Heart left ventricle (tissue), 13 donors: ENCODE measurements at regions not wholly inside any gene's neighbourhood (a gene's known extent, or its start where the extent isn't known, plus 50 kb on each side); places are given as distances from the start of the nearest gene placed in this dataset.

Experiments used
- CTCF ChIP-seq, 12 donors: fragments of 200-600 bp; sonication (generic) in 4 of 12; IDR thresholded peaks; one replicate each; pipeline versions ENCODE4 v1.5.0 to v1.8.0; 2018 to 2022; ENCODE audit warnings: antibody characterized with exemption in 12 of 12, mild to moderate bottlenecking in 5 of 12
- POLR2A ChIP-seq, 2 donors: fragments of 450-650 bp; IDR thresholded peaks; one replicate each; pipeline ENCODE4 v1.6.1; 2017; ENCODE audit warnings: antibody characterized with exemption in 2 of 2, mild to moderate bottlenecking in 2 of 2, moderate library complexity in 2 of 2
- donor health status: ischemic (EF 13 %, LVEDD 7.1; RV severe dilation, severe dysfunction).
- donor health status: DM: no; HTN: yes; CAD: no.
- donor health status: DM: no; HTN: no; CAD: no.
- donor health status: ischemic (EF 25% LVEDD 6.9; RV normal size, moderate dysfunction).
- donor health status: ischemic (EF 25% LVEDD 5.7; RV mildly dilated, moderate dysfunction).
- donor health status: ischemic (EF 35%, LVEDD 5.7; RV mildly dilated, moderate dysfunction).
- donor health status: nonischemic (EF 11% LVEDD 7.7; RV severe dilation, severe dysfunction).
- donor health status: DM: yes; HTN: yes; CAD: no.
- donor health status: PGD.
- donor health status: ischemic (EF 29% LVEDD 5.4; RV normal size, mild dysfunction).
- donor health status: nonischemic (EF 23%, LVEDD 6.1; RV moderate dilation, normal function).

GRCh38 chr4:101667348-101667747, 123.2 kb upstream of the BANK1 start:
- TF ChIP-seq POLR2A (IDR thresholded peaks at IDR 0.05): no peak
- TF ChIP-seq CTCF (IDR thresholded peaks at IDR 0.05): no peak
